Mesenchymal stem cell (in vitro differentiated cells and primary cell): ENCODE measurements at regions not wholly inside any gene's neighbourhood (a gene's known extent, or its start where the extent isn't known, plus 50 kb on each side); places are given as distances from the start of the nearest gene placed in this dataset.

ENCODE experiments used
- DNase-seq: peaks from one replicate; pipeline ENCODE4 v3.0.0-alpha.2; 2013
- H2AFZ ChIP-seq: one replicate; pipeline ENCODE4 v1.6.1; 2013; ENCODE audit warnings: low read depth, mild to moderate bottlenecking, control low read depth, inconsistent platforms, low read length, moderate library complexity
- H2AK5ac ChIP-seq: 2 replicates; pipeline ENCODE4 v1.6.1; 2013; ENCODE audit warnings: low read length, moderate library complexity, mild to moderate bottlenecking, inconsistent platforms; ENCODE audit not compliant: severe bottlenecking
- H2BK120ac ChIP-seq: one replicate; pipeline ENCODE4 v1.6.1; 2013; ENCODE audit warnings: low read depth, mild to moderate bottlenecking, inconsistent platforms, low read length, moderate library complexity
- H2BK12ac ChIP-seq, 2 experiments: one replicate each; pipeline ENCODE4 v1.6.1; 2013; ENCODE audit warnings: inconsistent platforms in 2 of 2, low read length in 2 of 2, mild to moderate bottlenecking in 2 of 2, moderate library complexity in 2 of 2, control low read depth in 1 of 2
- H2BK15ac ChIP-seq: one replicate; pipeline ENCODE4 v1.6.1; 2013; ENCODE audit warnings: mild to moderate bottlenecking, low read depth, inconsistent platforms; ENCODE audit not compliant: poor library complexity, severe bottlenecking
- H2BK5ac ChIP-seq: 2 replicates; pipeline ENCODE4 v1.6.1; 2013; ENCODE audit warnings: low read depth, mild to moderate bottlenecking, low read length, control low read depth, inconsistent platforms; ENCODE audit not compliant: poor library complexity, severe bottlenecking
- H3K14ac ChIP-seq, 2 experiments: one replicate each; pipeline ENCODE4 v1.6.1; 2013; ENCODE audit warnings: inconsistent platforms in 2 of 2, low read length in 2 of 2, control low read depth in 1 of 2, mild to moderate bottlenecking in 1 of 2, moderate library complexity in 1 of 2
- H3K18ac ChIP-seq, 2 experiments: one replicate each; pipeline ENCODE4 v1.6.1; 2013; ENCODE audit warnings: inconsistent platforms in 2 of 2, low read length in 2 of 2, control low read depth in 1 of 2, low read depth in 1 of 2, mild to moderate bottlenecking in 1 of 2
- H3K23ac ChIP-seq, 2 experiments: one replicate each; pipeline ENCODE4 v1.6.1; 2013; ENCODE audit warnings: inconsistent platforms in 2 of 2, low read length in 2 of 2, mild to moderate bottlenecking in 2 of 2, moderate library complexity in 2 of 2, control low read depth in 1 of 2
- H3K27ac ChIP-seq: 2 replicates; pipeline ENCODE4 v1.5.1; 2013; ENCODE audit warnings: mild to moderate bottlenecking, moderate library complexity, low read length, control low read depth, inconsistent platforms; ENCODE audit not compliant: poor library complexity, severe bottlenecking
- H3K27me3 ChIP-seq, 2 experiments: 2 replicates each; pipeline versions ENCODE4 v1.6.1 to v1.7.0; 2013; ENCODE audit warnings: low read length in 2 of 2, mild to moderate bottlenecking in 2 of 2, moderate library complexity in 2 of 2, control low read depth in 1 of 2, inconsistent platforms in 1 of 2; ENCODE audit not compliant: control insufficient read depth in 1 of 2, insufficient read depth in 1 of 2
- H3K36me3 ChIP-seq, 2 experiments: 2 replicates each; pipeline versions ENCODE4 v1.6.1 to v1.7.0; 2013; ENCODE audit warnings: low read length in 2 of 2, control low read depth in 1 of 2, inconsistent platforms in 1 of 2, low read depth in 1 of 2, mild to moderate bottlenecking in 1 of 2; ENCODE audit not compliant: insufficient read depth in 2 of 2, control insufficient read depth in 1 of 2
- H3K4ac ChIP-seq, 2 experiments: one replicate each; pipeline ENCODE4 v1.6.1; 2013; ENCODE audit warnings: inconsistent platforms in 2 of 2, low read length in 2 of 2, mild to moderate bottlenecking in 2 of 2, moderate library complexity in 2 of 2, control low read depth in 1 of 2, low read depth in 1 of 2
- H3K4me1 ChIP-seq: 2 replicates; pipeline ENCODE4 v1.6.1; 2013; ENCODE audit warnings: low read depth, low read length, control low read depth; ENCODE audit not compliant: control insufficient read depth, insufficient read depth
- H3K4me2 ChIP-seq: 2 replicates; pipeline ENCODE4 v1.6.1; 2013; ENCODE audit warnings: low read length, mild to moderate bottlenecking, inconsistent platforms; ENCODE audit not compliant: poor library complexity, severe bottlenecking
- H3K4me3 ChIP-seq, 2 experiments: 2 replicates each; pipeline versions ENCODE4 v1.5.1 to v1.7.0; 2013; ENCODE audit warnings: low read length in 2 of 2, mild to moderate bottlenecking in 2 of 2, control low read depth in 1 of 2, low read depth in 1 of 2; ENCODE audit not compliant: insufficient read depth in 1 of 2
- H3K79me1 ChIP-seq: replicated peaks from 2 replicates; pipeline ENCODE4 v1.6.1; 2013; ENCODE audit warnings: mild to moderate bottlenecking, control low read depth, low read length, inconsistent platforms; ENCODE audit not compliant: poor library complexity, severe bottlenecking
- H3K9ac ChIP-seq: 2 replicates; pipeline ENCODE4 v1.7.0; 2013; ENCODE audit warnings: mild to moderate bottlenecking, low read length, moderate library complexity
- H3K9me3 ChIP-seq: 2 replicates; pipeline ENCODE4 v1.7.0; 2013; ENCODE audit warnings: mild to moderate bottlenecking, low read length; ENCODE audit not compliant: control insufficient read depth
- H4K8ac ChIP-seq: one replicate; pipeline ENCODE4 v1.6.1; 2013; ENCODE audit warnings: inconsistent platforms, mild to moderate bottlenecking, low read length, moderate library complexity
- H4K91ac ChIP-seq: one replicate; pipeline ENCODE4 v1.6.1; 2013; ENCODE audit warnings: mild to moderate bottlenecking, low read length, inconsistent platforms
- WGBS: methylation state at CpG from one replicate; pipeline ENCODE4 v1.1.7; 2013; ENCODE audit warnings: mixed read lengths; 5-methylcytosine and 5-hydroxymethylcytosine counted together

DNA sequence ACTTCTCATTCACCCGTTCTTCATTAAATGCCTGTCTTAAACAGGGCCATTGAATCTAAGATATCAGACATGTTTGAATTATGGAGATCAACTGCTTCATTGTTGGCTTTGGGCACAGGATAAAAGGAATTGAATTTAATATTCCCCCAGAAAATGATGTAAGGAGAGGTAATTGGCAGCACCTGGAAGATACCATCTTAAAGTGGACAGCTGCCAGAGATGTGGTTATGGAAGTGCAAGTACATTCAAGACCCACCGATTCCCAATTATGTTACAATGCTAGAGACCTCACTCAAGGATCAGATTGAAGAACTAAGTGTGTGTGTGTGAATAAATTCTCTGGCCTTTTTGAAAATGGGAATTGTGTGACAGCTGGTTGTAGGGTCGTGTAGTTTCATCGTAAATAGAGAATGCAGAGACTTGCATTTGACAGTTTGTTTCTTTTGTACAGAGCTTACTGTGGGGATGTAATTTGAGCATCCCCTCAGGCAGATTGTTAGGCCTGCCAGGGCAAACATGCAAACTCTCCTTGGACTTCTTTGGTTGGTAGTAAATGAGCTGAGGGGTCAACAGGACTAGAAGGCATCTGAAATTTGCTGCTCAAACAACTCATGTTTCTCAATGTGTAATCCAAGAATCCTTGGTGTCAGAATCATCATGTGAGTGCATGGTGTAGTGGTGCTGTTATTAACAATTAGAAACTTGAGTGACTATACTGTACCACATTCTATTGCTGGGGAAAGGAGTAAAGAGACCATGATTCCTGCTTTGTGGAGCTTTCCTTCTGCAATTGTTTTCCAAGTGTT is 359.2 kb upstream of the THRB start:
- Histone ChIP-seq H3K27me3 (no peaks in the 10 kb centered on the region), H3K4me1 (no peaks in the 10 kb centered on the region), H2AFZ (no peak overlapping the region), H2BK12ac (no peak overlapping the region), H3K9ac (no peak overlapping the region), H2AK5ac (no peak overlapping the region), H3K4ac (no peak overlapping the region), H3K14ac (no peak overlapping the region), H3K4me3 (no peak overlapping the region), H2BK15ac (no peak overlapping the region), H3K18ac (no peak overlapping the region), H3K79me1 (no peaks in the 10 kb centered on the region), H4K91ac (no peak overlapping the region), H2BK120ac (no peak overlapping the region), H3K9me3 (no peaks in the 10 kb centered on the region), H3K36me3 (no peaks in the 10 kb centered on the region), H3K27ac (no peak overlapping the region), H4K8ac (no peak overlapping the region), H3K4me2 (no peak overlapping the region), H2BK5ac (no peak overlapping the region), H3K23ac (no peak overlapping the region)
- WGBS: 68% methylated on average over 3 of the region's 4 CpGs
- no peak for DNase-seq

DNA sequence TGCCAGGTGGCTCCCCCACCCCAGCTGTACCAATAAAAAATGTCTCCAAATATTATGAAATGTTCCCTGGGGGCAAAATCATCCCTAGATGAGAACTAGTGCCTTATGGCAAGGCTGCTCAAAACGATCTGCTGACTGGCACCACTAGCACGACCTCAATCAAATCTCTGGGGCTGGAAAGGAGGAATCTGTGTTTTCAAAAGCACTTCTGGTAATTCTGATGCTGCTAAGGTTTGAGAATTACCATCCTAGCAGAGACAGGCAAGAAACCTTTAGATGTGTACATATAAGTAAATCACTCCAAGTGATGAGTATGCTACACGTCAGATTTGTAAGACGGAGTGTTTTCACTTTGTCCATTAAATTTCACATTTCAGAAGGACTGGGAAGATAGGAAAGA is 360.1 kb upstream of the THRB start:
- Histone ChIP-seq H3K18ac (no peak overlapping the region), H3K79me1 (no peaks in the 10 kb centered on the region), H3K9ac (no peak overlapping the region), H3K4me3 (no peak overlapping the region), H3K9me3 (no peaks in the 10 kb centered on the region), H3K4me2 (no peak overlapping the region), H2BK5ac (no peak overlapping the region), H3K14ac (no peak overlapping the region), H2BK12ac (no peak overlapping the region), H2BK120ac (no peak overlapping the region), H3K4ac (no peak overlapping the region), H3K27me3 (no peaks in the 10 kb centered on the region), H2AFZ (no peak overlapping the region), H4K91ac (no peak overlapping the region), H2AK5ac (no peak overlapping the region), H3K27ac (no peak overlapping the region), H3K36me3 (no peaks in the 10 kb centered on the region), H3K23ac (no peak overlapping the region), H3K4me1 (no peaks in the 10 kb centered on the region), H2BK15ac (no peak overlapping the region), H4K8ac (no peak overlapping the region)
- no peak for DNase-seq
- 94% methylated on average over 4 of the region's 4 CpGs for WGBS

DNA sequence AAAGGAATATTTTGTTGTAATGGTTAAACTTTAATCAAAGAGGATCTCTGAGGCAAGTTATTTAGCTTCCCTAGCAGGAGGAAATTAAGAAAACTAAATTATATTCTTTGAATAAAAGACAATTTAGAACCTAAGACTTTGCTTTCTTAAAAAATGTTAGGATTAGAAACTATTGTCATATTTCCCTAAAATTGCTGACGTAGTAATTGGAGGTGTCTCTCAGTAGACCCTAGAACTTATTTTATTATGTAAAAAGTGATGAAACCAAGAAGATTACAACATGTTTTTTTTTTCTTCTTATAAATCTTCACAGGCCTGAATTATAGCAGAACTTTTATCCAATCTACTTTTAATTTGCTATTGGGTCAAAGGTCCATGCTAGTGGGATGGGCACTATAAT is 363.3 kb upstream of the THRB start:
- Histone ChIP-seq H2BK5ac (no peak overlapping the region), H3K27ac (no peak overlapping the region), H2BK120ac (no peak overlapping the region), H3K14ac (no peak overlapping the region), H3K4me3 (no peak overlapping the region), H3K23ac (no peak overlapping the region), H3K36me3 (no peaks in the 10 kb centered on the region), H2AK5ac (no peak overlapping the region), H2BK15ac (no peak overlapping the region), H4K8ac (no peak overlapping the region), H3K9ac (no peak overlapping the region), H3K4me2 (no peak overlapping the region), H2AFZ (no peak overlapping the region), H3K79me1 (no peaks in the 10 kb centered on the region), H3K9me3 (no peaks in the 10 kb centered on the region), H3K18ac (no peak overlapping the region), H2BK12ac (no peak overlapping the region), H3K27me3 (no peaks in the 10 kb centered on the region), H3K4me1 (no peaks in the 10 kb centered on the region), H4K91ac (no peak overlapping the region), H3K4ac (no peak overlapping the region)
- no CpG with 5 or more reads among the region's 1 CpG for WGBS
- no peak for DNase-seq

DNA sequence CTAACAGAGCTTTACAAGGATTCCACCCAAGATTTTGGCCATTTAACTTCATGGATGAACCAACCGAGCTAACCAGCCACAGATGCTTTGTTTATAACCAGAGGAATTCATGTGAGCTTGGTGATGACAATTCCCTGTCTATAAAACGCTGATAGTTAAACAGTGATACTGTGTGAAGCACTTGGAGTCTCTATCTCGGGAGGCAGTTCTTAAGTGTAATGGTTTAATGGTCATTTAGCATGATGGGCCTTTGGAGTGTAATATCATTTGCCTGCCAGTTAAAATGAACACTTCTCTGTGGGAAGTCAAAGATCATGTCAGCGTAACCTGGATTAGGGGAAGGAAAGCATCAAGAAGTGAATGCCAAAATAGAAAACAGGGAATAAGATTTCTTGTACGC is 368.6 kb upstream of the THRB start:
- 55% methylated on average over 4 of the region's 5 CpGs for WGBS
- H3K27ac ChIP-seq: no peak overlapping the region
- no peaks in the 10 kb centered on the region for H3K27me3 ChIP-seq
- H4K91ac ChIP-seq: no peak overlapping the region
- H2BK12ac ChIP-seq: no peak overlapping the region
- no peak overlapping the region for H3K14ac ChIP-seq
- no peak overlapping the region for H2AK5ac ChIP-seq
- no peaks in the 10 kb centered on the region for H3K36me3 ChIP-seq
- H3K4me1 ChIP-seq: no peaks in the 10 kb centered on the region
- H4K8ac ChIP-seq: no peak overlapping the region
- H2BK5ac ChIP-seq: no peak overlapping the region
- H2AFZ ChIP-seq: no peak overlapping the region
- no peak overlapping the region for H3K4ac ChIP-seq
- no peak overlapping the region for H3K4me3 ChIP-seq
- H3K79me1 ChIP-seq: no peaks in the 10 kb centered on the region
- no peak overlapping the region for H3K18ac ChIP-seq
- no peaks in the 10 kb centered on the region for H3K9me3 ChIP-seq
- H3K4me2 ChIP-seq: no peak overlapping the region
- H2BK15ac ChIP-seq: no peak overlapping the region
- H3K9ac ChIP-seq: no peak overlapping the region
- H2BK120ac ChIP-seq: no peak overlapping the region
- DNase-seq: no peak
- H3K23ac ChIP-seq: no peak overlapping the region
